HG02943 (cell line): ENCODE measurements at regions not wholly inside any gene's neighbourhood (a gene's known extent, or its start where the extent isn't known, plus 50 kb on each side); places are given as distances from the start of the nearest gene placed in this dataset.

Experiments
- ATAC-seq: cut with Tn5 transposase; IDR thresholded peaks from one replicate; pipeline ENCODE4 v1.9.1; 2021; ENCODE audit warnings: mild to moderate bottlenecking, low read depth, moderate library complexity; ENCODE audit not compliant: unreplicated experiment

DNA sequence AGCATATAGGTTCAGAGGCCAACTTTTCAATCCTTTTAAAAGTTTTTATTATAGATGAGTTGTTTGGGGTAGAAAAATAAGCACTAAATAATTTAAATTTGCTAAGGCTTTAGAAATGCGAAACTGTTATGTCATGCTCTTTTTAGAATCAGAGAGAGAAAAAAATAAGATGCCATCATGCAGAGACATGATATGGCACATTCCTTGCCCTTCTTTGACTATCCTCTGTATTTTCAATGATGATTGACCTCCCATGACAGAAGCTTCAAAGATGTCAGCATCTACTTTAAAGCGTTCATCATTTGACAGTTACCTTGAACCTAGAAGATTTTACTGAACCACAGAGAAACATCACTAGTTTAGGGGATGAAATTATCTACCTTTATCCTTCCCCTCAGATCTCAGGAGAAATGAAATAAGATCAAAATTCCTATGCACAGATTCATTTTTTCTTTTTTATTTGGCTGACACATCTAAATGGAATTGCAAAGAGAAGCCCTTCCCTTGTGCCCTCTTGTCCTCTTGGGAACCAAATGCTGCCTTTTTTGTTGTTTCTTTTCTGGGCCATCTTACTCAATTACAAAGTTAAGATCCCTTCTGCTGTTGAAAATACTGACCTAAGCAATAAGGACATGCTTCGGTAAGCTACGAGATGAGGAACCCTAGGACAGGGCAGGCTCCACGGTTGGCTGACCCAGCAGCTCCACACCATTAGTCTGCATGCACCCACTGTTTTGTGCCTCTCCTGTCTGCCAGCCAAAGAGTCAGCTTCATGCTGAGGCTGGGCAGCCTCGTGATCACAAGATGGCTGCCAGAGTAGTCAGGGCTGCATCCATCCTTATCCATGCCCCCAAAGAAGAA is 289.7 kb upstream of the TPM1 start:
- no peak for ATAC-seq

GRCh38 chr15:62753518-62754221 is 288.9 kb upstream of the TPM1 start:
- no peak for ATAC-seq

GRCh38 chr15:62756326-62756994 is 286.1 kb upstream of the TPM1 start:
- ATAC-seq, result no peak

DNA sequence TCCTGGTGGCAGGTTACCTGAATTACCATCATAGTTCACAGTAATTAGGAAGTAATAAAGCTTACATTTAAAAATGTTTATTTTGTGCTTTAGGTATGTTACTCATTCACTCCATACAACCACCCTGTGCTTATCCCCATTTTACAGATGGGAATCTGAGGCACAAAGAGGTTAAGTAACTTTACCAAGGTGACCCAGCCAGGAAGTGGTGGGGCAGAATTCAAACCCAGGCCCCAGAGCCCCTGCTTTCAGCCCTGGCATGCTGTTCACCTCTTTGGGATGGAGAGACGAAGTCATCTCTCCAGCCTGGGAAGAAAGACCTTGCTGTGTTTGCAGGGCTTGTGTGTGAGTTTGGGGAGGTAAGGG is 285.6 kb upstream of the TPM1 start:
- no peak for ATAC-seq

- no peak for ATAC-seq
Observed at GRCh38 chr15:62757535-62757934, 285.0 kb upstream of the TPM1 start.

- no peak for ATAC-seq
Observed at GRCh38 chr15:62758126-62758951, 284.2 kb upstream of the TPM1 start.

DNA sequence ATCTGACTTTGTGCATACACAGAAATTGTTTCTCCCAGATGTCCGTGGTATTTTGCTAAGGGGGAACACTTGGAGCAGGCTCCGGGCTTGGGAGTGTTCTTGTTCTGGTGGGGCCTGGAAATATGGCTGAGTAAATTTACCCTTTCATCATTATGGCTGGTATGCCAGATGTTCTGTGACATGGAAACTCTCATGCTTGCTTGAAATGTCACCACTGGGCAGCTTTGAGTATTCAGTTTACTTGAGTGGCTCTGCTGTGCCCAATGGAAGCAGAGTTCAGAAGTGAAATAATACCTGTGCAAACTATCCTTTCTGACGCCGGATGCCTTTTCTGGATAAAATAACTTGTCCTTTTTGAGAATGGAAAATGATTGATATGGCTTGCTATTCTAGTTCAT is 283.6 kb upstream of the TPM1 start:
- no peak for ATAC-seq

GRCh38 chr15:62760538-62760937 is 282.0 kb upstream of the TPM1 start:
- no peak for ATAC-seq

DNA sequence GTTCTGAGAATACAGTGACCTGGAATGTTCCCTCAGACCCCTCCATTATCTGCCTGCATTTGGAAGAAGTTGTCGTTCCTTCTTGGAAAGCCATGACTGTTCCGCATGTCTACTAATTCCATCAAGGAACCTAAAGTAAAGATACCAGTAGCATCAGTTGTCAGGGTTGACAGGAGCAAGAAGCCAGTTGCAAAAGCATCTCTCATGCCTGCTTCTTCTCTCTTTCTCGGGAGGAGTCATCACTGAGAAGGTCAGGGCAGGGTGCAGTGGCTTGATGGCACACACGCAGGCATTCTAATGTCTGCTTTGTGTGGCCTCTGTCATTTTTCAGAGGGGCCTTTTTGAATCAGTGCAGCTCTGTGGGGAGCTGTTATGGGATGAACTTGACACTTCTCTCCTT is 276.6 kb upstream of the TPM1 start:
- ATAC-seq, result no peak

- no peak for ATAC-seq
Observed at GRCh38 chr15:62766599-62766998, 275.9 kb upstream of the TPM1 start.

GRCh38 chr15:62769604-62770003 is 272.9 kb upstream of the TPM1 start:
- ATAC-seq, result no peak

GRCh38 chr15:62770111-62770660 is 272.4 kb upstream of the TPM1 start:
- ATAC-seq, result no peak

DNA sequence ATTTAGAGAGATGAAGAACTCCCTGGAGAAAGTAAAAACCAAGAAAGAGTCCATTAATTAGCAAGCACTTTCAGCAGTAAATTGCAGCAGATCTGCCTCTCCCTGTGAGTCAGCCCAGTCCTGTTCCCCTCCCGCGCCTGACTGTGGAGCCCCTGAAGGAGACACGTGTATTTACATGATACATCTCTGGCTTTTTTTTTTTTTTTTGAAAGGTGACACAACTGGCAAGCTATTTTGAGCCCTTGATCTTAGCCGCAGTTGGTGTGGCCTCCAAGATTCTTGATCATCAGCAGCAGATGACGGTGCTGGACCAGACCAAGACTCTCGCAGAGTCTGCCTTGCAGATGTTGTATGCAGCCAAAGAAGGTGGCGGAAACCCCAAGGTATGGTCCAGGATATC is 271.8 kb upstream of the TPM1 start:
- ATAC-seq, result no peak

- ATAC-seq, result no peak
Observed at GRCh38 chr15:62771234-62771633, 271.3 kb upstream of the TPM1 start.

GRCh38 chr15:62773369-62774165 is 269.0 kb upstream of the TPM1 start:
- ATAC-seq, result no peak

GRCh38 chr15:62775932-62776331 is 266.6 kb upstream of the TPM1 start:
- ATAC-seq, result no peak

DNA sequence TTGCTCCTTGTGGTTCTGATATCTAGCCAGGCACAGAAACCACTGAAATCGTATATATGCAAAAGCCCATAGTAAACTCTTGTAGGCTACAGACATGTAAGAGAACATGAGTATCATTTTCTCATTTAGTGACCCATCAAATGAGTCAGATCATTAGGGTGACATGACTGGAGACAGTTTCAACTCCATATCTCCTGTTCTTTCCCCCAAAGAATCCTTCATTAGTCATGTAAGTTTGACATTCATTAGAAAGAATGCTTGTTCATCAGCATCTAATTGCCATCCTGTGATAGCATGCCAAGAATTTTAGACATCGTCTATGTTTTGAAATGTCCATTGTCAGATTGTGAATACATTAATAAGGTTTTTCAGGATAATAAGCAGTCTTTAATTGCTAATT is 264.9 kb upstream of the TPM1 start:
- no peak for ATAC-seq

DNA sequence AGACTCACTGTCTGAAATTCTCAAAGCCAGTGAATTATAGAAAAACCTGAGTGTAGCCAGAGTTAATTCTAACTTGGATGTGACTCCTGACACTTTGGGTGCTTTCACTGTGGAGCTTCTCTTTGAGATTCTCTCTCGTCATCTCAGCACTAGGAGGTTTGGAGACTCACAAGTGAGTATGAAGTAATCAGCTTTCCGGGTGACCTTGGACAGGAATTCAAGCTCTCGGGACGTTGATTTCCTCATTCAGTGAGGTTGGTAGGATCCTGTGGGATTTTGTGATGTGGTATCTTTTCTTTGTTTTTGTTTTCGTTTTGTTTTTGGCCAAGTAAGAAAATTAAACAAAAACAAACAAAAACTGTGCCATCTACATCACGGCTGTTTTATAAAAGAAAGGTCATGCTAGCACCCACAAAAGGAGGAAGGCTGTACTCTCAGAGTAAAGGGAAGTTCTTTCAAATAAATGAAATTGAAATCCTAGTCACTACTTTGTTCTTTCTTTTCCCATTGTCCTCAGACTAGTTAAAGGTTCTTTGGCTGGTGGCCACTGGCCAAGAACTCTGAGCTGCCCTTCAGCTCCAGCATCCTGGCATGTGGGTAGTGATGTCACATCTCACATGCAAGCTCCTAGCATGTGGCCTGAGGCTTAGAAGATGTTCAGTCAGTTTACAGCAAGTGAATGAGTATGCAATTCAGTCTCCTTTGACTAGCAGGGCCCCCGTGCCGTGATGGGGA is 263.3 kb upstream of the TPM1 start:
- no peak for ATAC-seq

- ATAC-seq, result no peak
Observed at GRCh38 chr15:62779899-62780298, 262.6 kb upstream of the TPM1 start.
